Gastroesophageal sphincter (tissue), 3 donors: ENCODE measurements at regions not wholly inside any gene's neighbourhood (a gene's known extent, or its start where the extent isn't known, plus 50 kb on each side); places are given as distances from the start of the nearest gene placed in this dataset.

ENCODE experiments used
- CTCF ChIP-seq, 4 experiments: fragments of 200-600 bp in 2 of 4; fragments of 450-650 bp in 2 of 4; sonication (generic) in 1 of 4; IDR thresholded peaks; one replicate each; pipeline ENCODE4 v1.5.1; 2017 to 2019; ENCODE audit warnings: antibody characterized with exemption in 4 of 4, mild to moderate bottlenecking in 2 of 4, moderate library complexity in 2 of 4
- EP300 ChIP-seq: sonication (generic); formaldehyde crosslinking; IDR thresholded peaks from one replicate; pipeline ENCODE4 v1.6.1; 2017; ENCODE audit warnings: antibody characterized with exemption, mild to moderate bottlenecking
- POLR2A ChIP-seq, 2 donors: fragments of 450-650 bp; IDR thresholded peaks; one replicate each; pipeline ENCODE4 v1.6.1; 2017; ENCODE audit warnings: antibody characterized with exemption in 2 of 2, mild to moderate bottlenecking in 2 of 2, moderate library complexity in 1 of 2
- POLR2AphosphoS5 ChIP-seq: sonication (generic); formaldehyde crosslinking; IDR thresholded peaks from one replicate; pipeline ENCODE4 v1.6.1; 2017; ENCODE audit warnings: antibody characterized with exemption

DNA sequence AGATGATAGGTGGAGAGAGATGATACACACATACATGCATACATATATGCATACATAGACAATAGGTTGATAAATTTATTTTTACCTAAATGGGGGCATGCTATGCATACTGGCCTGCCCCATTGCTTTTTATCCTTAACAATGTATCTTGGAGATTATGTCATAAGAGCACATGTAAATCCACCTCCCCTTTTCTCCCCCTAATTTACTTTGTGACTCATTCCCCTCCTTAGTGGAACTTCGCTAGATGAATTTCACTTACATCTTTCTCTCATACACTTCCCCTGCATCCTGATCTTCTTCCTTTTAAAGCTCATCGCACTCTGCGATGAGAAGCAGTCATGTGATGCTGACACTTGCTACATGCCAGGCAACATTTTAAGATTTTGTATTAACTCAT is 223.6 kb downstream of the C1D start:
- TF ChIP-seq POLR2AphosphoS5 (no peak), CTCF (IDR thresholded peaks at IDR 0.05) (no peak), POLR2A (IDR thresholded peaks at IDR 0.05) (no peak), EP300 (no peak)
